Mesodermal cell (in vitro differentiated cells): ENCODE measurements at regions not wholly inside any gene's neighbourhood (a gene's known extent, or its start where the extent isn't known, plus 50 kb on each side); places are given as distances from the start of the nearest gene placed in this dataset.

Experiments used
- H3K27ac ChIP-seq: 2 replicates; pipeline ENCODE4 v1.7.0; 2013; ENCODE audit warnings: mild to moderate bottlenecking, low read depth, low read length, moderate library complexity; ENCODE audit not compliant: severe bottlenecking
- H3K36me3 ChIP-seq: 2 replicates; pipeline ENCODE4 v1.7.1; 2013; ENCODE audit warnings: mild to moderate bottlenecking, low read length, moderate library complexity; ENCODE audit not compliant: control insufficient read depth, insufficient read depth
- H3K4me1 ChIP-seq: one replicate; pipeline ENCODE4 v1.7.1; 2013; ENCODE audit warnings: mild to moderate bottlenecking, low read length; ENCODE audit not compliant: insufficient read depth, control insufficient read depth, poor library complexity, severe bottlenecking
- H3K4me3 ChIP-seq: 2 replicates; pipeline ENCODE4 v1.7.0; 2013; ENCODE audit warnings: low read length, control low read depth, mild to moderate bottlenecking; ENCODE audit not compliant: insufficient read depth, poor library complexity, severe bottlenecking; ENCODE audit errors: extremely low read depth
- H3K9me3 ChIP-seq: 2 replicates; pipeline ENCODE4 v1.7.1; 2013; ENCODE audit warnings: mild to moderate bottlenecking, low read length, moderate library complexity; ENCODE audit not compliant: control insufficient read depth
- WGBS, 2 experiments: methylation state at CpG; one replicate each; pipeline ENCODE4 v1.1.5; 2013; ENCODE audit warnings: missing lambda C conversion rate in 2 of 2; ENCODE audit not compliant: insufficient coverage in 2 of 2; 5-methylcytosine and 5-hydroxymethylcytosine counted together

DNA sequence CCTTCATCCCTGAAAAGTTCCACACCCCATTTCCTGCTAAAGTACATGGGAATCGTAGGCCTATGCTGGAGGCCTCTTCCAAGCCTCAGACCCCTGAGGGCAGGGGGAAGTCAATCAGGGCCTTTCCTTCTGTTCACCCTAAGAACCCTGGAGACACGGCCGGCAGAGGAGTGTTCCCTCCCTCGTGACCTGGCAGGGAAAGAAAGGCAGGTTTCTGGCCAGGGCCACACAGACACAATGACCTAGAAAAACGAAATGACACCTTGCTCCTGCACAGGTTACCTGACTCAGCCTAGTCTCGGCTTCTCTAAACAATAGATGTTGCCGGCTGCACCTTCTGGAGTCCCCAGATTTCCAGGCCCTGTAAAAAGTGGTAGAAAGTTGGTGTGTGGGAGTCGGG, 60.6 kb upstream of the CADM1 start:
- Histone ChIP-seq H3K27ac (no peak overlapping the region), H3K4me3 (no peak overlapping the region), H3K9me3 (no peaks in the 10 kb centered on the region), H3K4me1 (no peaks in the 10 kb centered on the region), H3K36me3 (no peaks in the 10 kb centered on the region)
- 67 to 82% methylated on average over 7 to 8 of the region's 8 CpGs for WGBS, 2 experiments

DNA sequence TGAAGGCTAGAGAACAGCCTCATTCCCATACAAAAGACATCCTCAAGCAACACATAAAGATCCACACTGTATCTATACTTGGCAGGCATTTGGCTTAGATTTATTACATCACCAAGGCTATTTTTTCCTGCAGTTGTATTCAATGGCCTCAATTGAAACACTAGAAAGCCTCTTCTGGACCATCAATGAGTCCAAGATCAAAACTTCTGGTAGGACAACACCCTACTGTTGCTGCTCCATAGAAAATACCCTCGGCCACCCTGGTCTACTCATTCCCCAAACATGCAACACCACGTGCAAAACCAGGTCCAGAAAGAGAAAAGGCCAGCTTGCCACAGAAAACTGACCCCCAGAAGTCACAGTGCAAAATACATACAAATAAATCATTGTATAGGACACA, 56.9 kb upstream of the CADM1 start:
- 66 to 94% methylated on average over 2 of the region's 2 CpGs for WGBS, 2 experiments
- no peaks in the 10 kb centered on the region for H3K9me3 ChIP-seq
- H3K27ac ChIP-seq, result no peak overlapping the region
- no peaks in the 10 kb centered on the region for H3K4me1 ChIP-seq
- no peak overlapping the region for H3K4me3 ChIP-seq
- no peaks in the 10 kb centered on the region for H3K36me3 ChIP-seq

DNA sequence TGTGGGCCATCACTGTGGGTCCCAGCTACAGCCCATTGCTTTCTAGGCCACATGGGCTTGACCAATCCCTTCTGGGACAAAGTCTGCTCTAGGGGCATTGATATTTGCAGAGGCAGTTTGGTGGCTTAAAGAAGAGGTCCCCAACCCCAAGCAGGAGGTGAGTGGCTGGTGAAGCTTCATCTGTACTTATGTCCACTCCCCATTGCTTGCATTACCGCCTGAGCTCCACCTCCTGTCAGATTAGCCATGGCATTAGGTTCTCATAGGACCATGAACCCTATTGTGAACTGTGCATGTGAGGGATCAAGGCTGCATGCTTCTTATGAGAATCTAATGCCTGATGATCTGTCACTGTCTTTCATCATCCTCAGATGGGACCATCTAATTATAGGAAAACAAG, 54.4 kb upstream of the CADM1 start:
- H3K9me3 ChIP-seq, result no peaks in the 10 kb centered on the region
- no peak overlapping the region for H3K27ac ChIP-seq
- no peaks in the 10 kb centered on the region for H3K36me3 ChIP-seq
- WGBS, 2 experiments, result no CpG with 5 or more reads among the region's 1 CpG
- H3K4me1 ChIP-seq, result peaks cover 8% of the 10 kb centered on the region
- no peak overlapping the region for H3K4me3 ChIP-seq

DNA sequence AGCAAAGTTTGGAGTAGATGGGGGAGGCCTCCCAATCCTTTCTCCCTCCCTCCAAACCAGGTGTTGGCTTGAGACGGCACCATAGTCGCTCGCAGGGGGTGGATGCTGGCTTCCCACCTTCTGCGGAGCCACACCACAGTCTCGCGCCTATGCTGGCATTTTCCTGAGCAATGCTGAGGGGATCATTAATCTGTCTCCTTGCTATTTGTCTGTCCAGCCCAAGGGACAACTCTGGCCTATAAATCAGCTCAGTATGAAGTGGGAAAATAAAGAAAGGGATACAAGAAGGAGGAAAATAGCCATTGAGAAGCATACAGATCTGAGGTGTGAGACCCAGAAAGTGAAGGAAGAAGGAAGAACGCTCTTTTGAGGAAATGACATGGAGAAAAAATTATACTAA, 53.5 kb upstream of the CADM1 start:
- WGBS, 2 experiments, result 83 to 86% methylated on average over 7 of the region's 7 CpGs
- Histone ChIP-seq H3K4me3 (no peak overlapping the region), H3K4me1 (peaks cover 8% of the 10 kb centered on the region), H3K27ac (no peak overlapping the region), H3K36me3 (no peaks in the 10 kb centered on the region), H3K9me3 (no peaks in the 10 kb centered on the region)

DNA sequence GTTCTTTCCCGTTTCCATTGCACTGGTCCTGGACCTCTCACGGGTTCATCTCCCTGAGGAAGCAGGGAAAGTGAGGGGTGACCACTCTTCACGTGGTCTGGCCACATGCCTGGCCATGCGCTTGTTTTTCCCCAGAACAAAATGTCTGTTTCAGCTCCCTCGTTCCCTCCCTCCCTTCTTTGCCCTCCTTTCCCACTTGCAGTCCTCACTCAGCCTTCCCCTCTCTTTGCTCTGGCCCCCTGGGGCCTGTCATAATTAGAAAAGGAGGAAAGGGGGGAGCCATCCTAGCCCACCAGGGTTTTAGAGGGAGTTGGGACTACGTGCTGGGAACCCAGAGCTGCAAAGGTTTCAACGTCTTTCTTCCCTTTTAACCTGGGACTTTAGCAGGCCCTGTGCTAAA, 52.8 kb upstream of the CADM1 start:
- no peaks in the 10 kb centered on the region for H3K36me3 ChIP-seq
- H3K4me1 ChIP-seq, result peaks cover 8% of the 10 kb centered on the region
- no peak overlapping the region for H3K27ac ChIP-seq
- no peaks in the 10 kb centered on the region for H3K9me3 ChIP-seq
- 60 to 63% methylated on average over 6 to 7 of the region's 7 CpGs for WGBS, 2 experiments
- H3K4me3 ChIP-seq, result no peak overlapping the region

DNA sequence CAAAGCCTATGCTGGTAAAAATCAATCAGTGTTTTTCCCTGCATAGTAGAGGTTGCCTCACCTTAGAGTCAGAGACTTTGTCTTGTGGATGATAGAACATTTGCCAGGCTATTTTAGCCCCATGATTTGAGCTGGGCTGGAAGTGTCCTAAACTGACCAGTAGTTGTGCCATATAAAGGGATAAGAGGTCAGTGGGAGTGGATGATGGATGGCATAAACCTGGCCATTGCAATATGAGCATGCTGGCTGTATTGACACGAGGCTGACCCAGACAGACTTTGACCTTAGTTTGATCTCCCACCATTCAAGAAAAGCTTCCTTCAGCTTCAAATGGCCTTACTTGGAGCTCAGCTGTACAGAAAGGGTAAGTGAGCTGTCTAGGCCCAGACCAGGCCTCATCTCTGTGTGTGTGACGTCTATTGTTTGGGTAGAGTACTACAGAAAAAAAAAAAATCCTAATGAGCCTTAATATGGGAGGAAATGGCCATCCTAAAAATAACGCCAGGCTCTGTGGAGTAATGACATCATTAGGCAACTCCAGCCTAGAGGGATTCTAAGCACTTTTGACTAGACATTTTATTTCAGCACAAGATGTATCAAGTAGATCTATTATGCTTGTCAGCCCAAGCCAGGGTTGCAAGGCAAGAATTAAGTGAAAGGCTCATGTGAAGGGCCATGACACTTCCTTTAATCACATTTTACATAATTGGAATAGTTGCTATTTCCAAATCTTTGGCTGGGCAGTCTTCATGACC, 51.3 kb upstream of the CADM1 start:
- Histone ChIP-seq H3K27ac (no peak overlapping the region), H3K4me3 (no peak overlapping the region), H3K36me3 (no peaks in the 10 kb centered on the region), H3K4me1 (peaks cover 10% of the 10 kb centered on the region), H3K9me3 (no peaks in the 10 kb centered on the region)
- whole genome bisulfite sequencing, 2 experiments, result 67 to 93% methylated on average over 1 to 2 of the region's 3 CpGs
